ENCODE measurements at regions not wholly inside any gene's neighbourhood (a gene's known extent, or its start where the extent isn't known, plus 50 kb on each side); places are given as distances from the start of the nearest gene placed in this dataset.

DNA sequence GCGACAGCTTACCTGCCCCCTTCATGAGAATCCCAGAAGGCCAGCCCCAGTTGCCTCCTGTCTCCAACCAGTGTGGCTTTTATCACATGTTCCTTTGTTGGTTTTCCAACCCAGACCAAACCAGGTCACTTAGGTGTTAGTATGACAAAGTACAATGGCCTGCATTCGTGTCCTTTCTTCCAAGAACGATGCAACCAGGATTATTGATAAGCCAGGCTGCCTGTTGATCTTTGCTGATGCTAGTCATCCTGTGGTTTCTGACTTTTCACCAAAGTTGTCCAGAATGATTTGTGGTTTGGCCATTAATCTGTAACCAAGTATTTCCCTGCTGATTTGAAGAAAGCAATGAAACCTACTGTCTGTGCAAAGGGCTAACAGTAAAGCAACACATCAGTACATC is 191.4 kb downstream of the CYLD start:
- Mint-ChIP-seq H3K9me3 (ENCODE audit: low read depth, unreplicated experiment) (peaks cover 4% of the 10 kb centered on the region), H3K4me3 (ENCODE audit: low read depth, unreplicated experiment) (no peak overlapping the region), H3K27ac (ENCODE audit: unreplicated experiment) (no peak overlapping the region), H3K27me3 (ENCODE audit: unreplicated experiment) (peaks cover 80% of the 10 kb centered on the region), H3K4me1 (ENCODE audit: low read depth, unreplicated experiment) (no peaks in the 10 kb centered on the region), H3K36me3 (ENCODE audit: insufficient read depth, unreplicated experiment) (no peaks in the 10 kb centered on the region)
- BruUV-seq (replicated peaks), result no TSS peak
- intact Hi-C loops (cut with micrococcal nuclease; ENCODE audit: unreplicated experiment), result no loop called here
- DNase-seq, result no peak
- TF ChIP-seq, protein P1, sequence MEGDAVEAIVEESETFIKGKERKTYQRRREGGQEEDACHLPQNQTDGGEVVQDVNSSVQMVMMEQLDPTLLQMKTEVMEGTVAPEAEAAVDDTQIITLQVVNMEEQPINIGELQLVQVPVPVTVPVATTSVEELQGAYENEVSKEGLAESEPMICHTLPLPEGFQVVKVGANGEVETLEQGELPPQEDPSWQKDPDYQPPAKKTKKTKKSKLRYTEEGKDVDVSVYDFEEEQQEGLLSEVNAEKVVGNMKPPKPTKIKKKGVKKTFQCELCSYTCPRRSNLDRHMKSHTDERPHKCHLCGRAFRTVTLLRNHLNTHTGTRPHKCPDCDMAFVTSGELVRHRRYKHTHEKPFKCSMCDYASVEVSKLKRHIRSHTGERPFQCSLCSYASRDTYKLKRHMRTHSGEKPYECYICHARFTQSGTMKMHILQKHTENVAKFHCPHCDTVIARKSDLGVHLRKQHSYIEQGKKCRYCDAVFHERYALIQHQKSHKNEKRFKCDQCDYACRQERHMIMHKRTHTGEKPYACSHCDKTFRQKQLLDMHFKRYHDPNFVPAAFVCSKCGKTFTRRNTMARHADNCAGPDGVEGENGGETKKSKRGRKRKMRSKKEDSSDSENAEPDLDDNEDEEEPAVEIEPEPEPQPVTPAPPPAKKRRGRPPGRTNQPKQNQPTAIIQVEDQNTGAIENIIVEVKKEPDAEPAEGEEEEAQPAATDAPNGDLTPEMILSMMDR (IDR thresholded peaks at IDR 0.05; ENCODE audit: unreplicated experiment), result no peak
- CTCF ChIA-PET, result interaction anchor here (0.5 kb wide), 1 partner anchor 45 kb away, joined by 3 read pairs; no protein-coding TSS in a partner anchor

- no peak for DNase-seq
- Mint-ChIP-seq H3K27me3 (ENCODE audit: unreplicated experiment) (peaks cover 80% of the 10 kb centered on the region), H3K9me3 (ENCODE audit: low read depth, unreplicated experiment) (peaks cover 4% of the 10 kb centered on the region), H3K27ac (ENCODE audit: unreplicated experiment) (no peak overlapping the region), H3K4me1 (ENCODE audit: low read depth, unreplicated experiment) (no peaks in the 10 kb centered on the region), H3K4me3 (ENCODE audit: low read depth, unreplicated experiment) (no peak overlapping the region), H3K36me3 (ENCODE audit: insufficient read depth, unreplicated experiment) (no peaks in the 10 kb centered on the region)
- CTCF ChIA-PET, result no interaction called here
- TF ChIP-seq, protein P1 (IDR thresholded peaks at IDR 0.05; ENCODE audit: unreplicated experiment), result no peak
- intact Hi-C loops (cut with micrococcal nuclease; ENCODE audit: unreplicated experiment), result no loop called here
- no TSS peak for BruUV-seq (replicated peaks)
Observed at GRCh38 chr16:50932348-50932935, 190.6 kb downstream of the CYLD start.

- Mint-ChIP-seq H3K4me3 (ENCODE audit: low read depth, unreplicated experiment) (no peak overlapping the region), H3K27ac (ENCODE audit: unreplicated experiment) (no peak overlapping the region), H3K9me3 (ENCODE audit: low read depth, unreplicated experiment) (no peaks in the 10 kb centered on the region), H3K27me3 (ENCODE audit: unreplicated experiment) (peaks cover 82% of the 10 kb centered on the region), H3K4me1 (ENCODE audit: low read depth, unreplicated experiment) (peaks cover 25% of the 10 kb centered on the region), H3K36me3 (ENCODE audit: insufficient read depth, unreplicated experiment) (peaks cover 5% of the 10 kb centered on the region)
- TF ChIP-seq, protein P1 (IDR thresholded peaks at IDR 0.05; ENCODE audit: unreplicated experiment), result no peak
- BruUV-seq (replicated peaks), result no TSS peak
- DNase-seq, result no peak
- CTCF ChIA-PET, result interaction anchor here (0.7 kb wide), 1 partner anchor 25 kb away, joined by 3 read pairs; no protein-coding TSS in a partner anchor
- intact Hi-C loops (cut with micrococcal nuclease; ENCODE audit: unreplicated experiment), result no loop called here
Observed at GRCh38 chr16:50928065-50928464, 186.2 kb downstream of the CYLD start.

- Mint-ChIP-seq H3K27ac (ENCODE audit: unreplicated experiment) (no peak overlapping the region), H3K4me3 (ENCODE audit: low read depth, unreplicated experiment) (peak overlapping the region; percentile 21), H3K9me3 (ENCODE audit: low read depth, unreplicated experiment) (no peaks in the 10 kb centered on the region), H3K36me3 (ENCODE audit: insufficient read depth, unreplicated experiment) (peaks cover 5% of the 10 kb centered on the region), H3K27me3 (ENCODE audit: unreplicated experiment) (peaks cover 84% of the 10 kb centered on the region), H3K4me1 (ENCODE audit: low read depth, unreplicated experiment) (peaks cover 25% of the 10 kb centered on the region)
- TF ChIP-seq, protein P1 (IDR thresholded peaks at IDR 0.05; ENCODE audit: unreplicated experiment), result no peak
- intact Hi-C loops (cut with micrococcal nuclease; ENCODE audit: unreplicated experiment), result no loop called here
- CTCF ChIA-PET, result interaction anchor here (0.8 kb wide), 1 partner anchor 13 kb away, joined by 3 read pairs; no protein-coding TSS in a partner anchor
- BruUV-seq (replicated peaks), result no TSS peak
- DNase-seq, result no peak
Observed at GRCh38 chr16:50925758-50926357, 184.0 kb downstream of the CYLD start.
